Naive thymus-derived CD8-positive, alpha-beta T cell (primary cell): ENCODE measurements at regions not wholly inside any gene's neighbourhood (a gene's known extent, or its start where the extent isn't known, plus 50 kb on each side); places are given as distances from the start of the nearest gene placed in this dataset.

Source experiments
- ATAC-seq, 2 donors: fragments of 150-1000 bp; cut with Tn5 transposase in 1 of 2; sonication (Bioruptor Pico), chemical (Tn5 transposase) in 1 of 2; 1 replicate in 1 of 2; 2 replicates in 1 of 2; pipeline ENCODE4 v1.10.0; 2021; ENCODE audit warnings: mild to moderate bottlenecking in 2 of 2, moderate library complexity in 2 of 2
- POLR2A ChIA-PET: fragments of 350-600 bp; sonication (Branson Sonifier 250); formaldehyde crosslinking; loops from one replicate; lab custom pipeline; 2021; ENCODE audit warnings: antibody characterized with exemption; lab: Charles Lee
- DNase-seq, 10 donors: peaks; one replicate each; pipeline versions ENCODE4 v3.0.0 to v3.0.0-alpha.2; 2020 to 2022
- H3K27ac Mint-ChIP-seq, 10 donors: one replicate each; pipeline ENCODE4 v1.8.0; 2020 to 2022; ENCODE audit warnings: mild to moderate bottlenecking in 10 of 10, mixed read lengths in 10 of 10, moderate library complexity in 4 of 10, inconsistent platforms in 1 of 10
- H3K27me3 Mint-ChIP-seq, 5 donors: one replicate each; pipeline ENCODE4 v1.8.0; 2021 to 2022; ENCODE audit warnings: mixed read lengths in 5 of 5
- H3K36me3 Mint-ChIP-seq, 3 donors: one replicate each; pipeline ENCODE4 v1.8.0; 2020 to 2022; ENCODE audit warnings: mixed read lengths in 3 of 3, mild to moderate bottlenecking in 2 of 3, inconsistent platforms in 1 of 3
- H3K4me1 Mint-ChIP-seq, 4 donors: one replicate each; pipeline ENCODE4 v1.8.0; 2021 to 2022; ENCODE audit warnings: mixed read lengths in 4 of 4
- H3K4me3 Mint-ChIP-seq, 10 donors: one replicate each; pipeline ENCODE4 v1.8.0; 2020 to 2022; ENCODE audit warnings: mild to moderate bottlenecking in 10 of 10, mixed read lengths in 10 of 10, moderate library complexity in 6 of 10, inconsistent platforms in 1 of 10
- H3K9me3 Mint-ChIP-seq, 9 donors: one replicate each; pipeline ENCODE4 v1.8.0; 2020 to 2022; ENCODE audit warnings: mixed read lengths in 9 of 9, mild to moderate bottlenecking in 3 of 9, inconsistent platforms in 1 of 9, moderate library complexity in 1 of 9

DNA sequence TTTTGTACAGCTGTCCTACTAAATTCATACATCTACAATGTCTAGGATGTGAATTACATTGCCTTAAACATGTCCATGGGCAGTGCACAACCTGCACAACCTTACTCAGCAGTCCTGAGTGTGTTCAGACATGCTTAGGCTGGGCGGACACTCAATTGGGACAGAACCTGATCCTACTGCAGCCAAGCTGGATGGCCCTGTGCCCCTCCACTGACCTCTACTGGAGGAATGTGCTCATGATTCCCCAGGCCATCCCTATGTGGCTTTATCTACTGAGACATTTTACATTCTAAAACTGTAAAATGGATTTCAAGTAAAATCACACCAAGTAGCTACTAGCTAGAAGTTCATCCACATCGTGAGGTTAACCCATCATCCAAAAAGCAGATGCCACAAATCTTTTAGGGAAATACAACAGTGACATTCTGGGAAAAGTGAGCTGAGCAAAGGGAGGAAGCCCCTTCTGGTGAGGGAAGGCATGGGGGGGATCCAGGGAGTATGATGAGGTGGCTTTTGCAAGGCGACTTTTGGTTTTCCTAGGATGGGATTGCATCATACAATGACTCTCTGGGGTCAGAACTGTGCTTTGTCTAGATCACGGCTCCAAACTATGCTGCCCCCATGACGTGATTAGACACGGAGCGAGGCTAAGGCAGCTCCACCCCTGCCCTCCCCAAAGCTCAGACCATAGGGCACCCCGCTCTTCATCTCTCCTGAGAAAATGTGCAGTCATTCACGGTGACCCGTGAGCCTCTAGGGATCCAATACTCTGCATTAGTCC lies 911.7 kb upstream of the TMEM132C start:
- no peak for ATAC-seq
- H3K27ac Mint-ChIP-seq: no peak overlapping the region
- no peaks in the 10 kb centered on the region for H3K36me3 Mint-ChIP-seq
- peaks cover 0 to 12% (median 6%) of the 10 kb centered on the region in 9 donors for H3K9me3 Mint-ChIP-seq
- no peak for DNase-seq
- POLR2A ChIA-PET: no interaction called here
- H3K4me1 Mint-ChIP-seq: no peaks in the 10 kb centered on the region
- H3K27me3 Mint-ChIP-seq: peaks cover 0 to 11% (median 2%) of the 10 kb centered on the region in 5 donors
- H3K4me3 Mint-ChIP-seq: no peak overlapping the region

DNA sequence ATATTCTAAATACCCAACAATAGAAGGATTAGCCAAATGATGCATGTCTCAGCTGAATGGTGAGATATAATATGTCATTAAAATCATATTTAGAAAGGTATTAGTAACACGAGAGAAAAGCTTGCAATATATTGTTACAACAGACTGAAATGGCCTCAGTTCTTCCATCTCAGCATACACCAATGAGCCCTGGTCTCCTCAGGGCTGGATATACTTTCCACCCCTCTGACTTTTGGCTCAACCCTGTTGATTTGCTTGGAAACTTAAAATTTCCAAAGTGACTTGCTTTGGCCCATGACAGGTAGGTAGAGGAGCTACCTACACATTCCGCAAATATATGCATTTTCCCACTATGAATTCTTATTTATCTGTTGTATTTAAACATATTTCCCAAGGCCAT lies 908.1 kb upstream of the TMEM132C start:
- POLR2A ChIA-PET: no interaction called here
- Mint-ChIP-seq H3K36me3 (no peaks in the 10 kb centered on the region), H3K4me3 (no peak overlapping the region), H3K4me1 (no peaks in the 10 kb centered on the region), H3K27ac (no peak overlapping the region), H3K27me3 (peaks cover 0 to 13% (median 2%) of the 10 kb centered on the region in 5 donors), H3K9me3 (peaks cover 0 to 8% (median 0%) of the 10 kb centered on the region in 9 donors)
- ATAC-seq: no peak
- no peak for DNase-seq

DNA sequence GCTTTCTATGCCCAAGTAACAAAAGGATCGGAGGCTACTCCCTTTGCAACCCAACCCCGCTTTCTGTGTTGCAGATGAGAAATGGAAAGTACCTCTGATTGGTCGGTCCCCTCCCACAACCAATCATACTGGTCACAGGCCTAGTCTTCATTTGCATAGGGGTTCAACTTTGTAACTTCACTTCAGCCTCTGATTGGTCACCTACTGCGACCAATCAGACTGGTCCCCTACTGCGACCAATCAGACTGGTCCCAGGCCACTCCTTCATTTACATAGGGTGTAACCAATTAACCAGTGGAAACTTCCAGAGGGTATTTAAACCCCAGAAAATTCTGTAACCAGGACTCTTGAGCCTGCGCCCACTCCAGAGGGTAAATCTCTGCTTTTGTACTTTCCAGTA lies 906.4 kb upstream of the TMEM132C start:
- Mint-ChIP-seq H3K9me3 (peaks cover 0 to 14% (median 3%) of the 10 kb centered on the region in 9 donors), H3K4me3 (no peak overlapping the region), H3K27ac (no peak overlapping the region), H3K4me1 (no peaks in the 10 kb centered on the region), H3K27me3 (peaks cover 0 to 13% (median 4%) of the 10 kb centered on the region in 5 donors), H3K36me3 (no peaks in the 10 kb centered on the region)
- ATAC-seq: no peak
- POLR2A ChIA-PET: no interaction called here
- no peak for DNase-seq

DNA sequence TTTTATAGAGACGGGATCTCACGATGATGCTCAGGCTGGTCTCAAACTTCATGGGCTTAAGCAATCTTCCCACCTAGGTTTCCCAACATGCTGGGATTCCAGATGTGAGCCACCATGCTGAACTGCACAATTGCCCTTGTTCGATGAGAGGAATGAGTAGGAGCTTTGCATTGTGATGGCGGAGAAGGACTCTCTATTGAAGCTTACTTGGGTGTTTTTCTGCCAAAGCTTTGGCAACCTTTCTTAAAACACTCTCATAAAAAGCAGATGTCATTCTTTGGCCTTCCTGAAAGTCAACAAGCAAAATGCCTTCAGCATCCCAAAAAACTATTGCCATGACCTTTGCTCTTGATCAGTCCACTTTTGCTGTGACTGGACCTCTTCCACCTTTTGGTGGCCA lies 904.8 kb upstream of the TMEM132C start:
- Mint-ChIP-seq H3K36me3 (no peaks in the 10 kb centered on the region), H3K9me3 (peaks cover 0 to 14% (median 3%) of the 10 kb centered on the region in 9 donors), H3K27ac (no peak overlapping the region), H3K27me3 (peaks cover 0 to 12% (median 4%) of the 10 kb centered on the region in 5 donors), H3K4me1 (no peaks in the 10 kb centered on the region), H3K4me3 (no peak overlapping the region)
- DNase-seq (no peak), ATAC-seq (no peak)
- POLR2A ChIA-PET: no interaction called here

DNA sequence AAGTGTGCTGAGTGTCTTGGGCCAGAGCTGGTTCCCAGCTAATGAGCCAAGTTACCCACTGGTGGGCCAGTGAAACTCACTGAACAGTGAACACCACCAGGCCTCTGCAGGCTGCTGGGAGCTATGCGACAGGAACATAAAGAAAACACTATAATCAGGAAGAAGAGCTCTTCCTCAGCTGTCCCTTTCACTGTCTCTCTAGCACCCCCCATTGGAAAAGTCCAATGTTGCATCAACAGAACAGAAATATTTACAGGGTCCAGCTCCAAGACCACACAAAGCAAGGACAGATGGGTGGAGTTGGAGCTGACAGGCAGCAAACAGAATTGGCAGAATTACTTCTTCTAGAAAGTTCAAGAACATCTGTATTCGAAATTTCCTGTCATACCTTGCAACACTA lies 903.6 kb upstream of the TMEM132C start:
- Mint-ChIP-seq H3K9me3 (peaks cover 0 to 14% (median 5%) of the 10 kb centered on the region in 9 donors), H3K27me3 (peaks cover 0 to 12% (median 2%) of the 10 kb centered on the region in 5 donors), H3K36me3 (no peaks in the 10 kb centered on the region), H3K4me1 (no peaks in the 10 kb centered on the region), H3K27ac (no peak overlapping the region), H3K4me3 (no peak overlapping the region)
- no peak for DNase-seq
- POLR2A ChIA-PET: no interaction called here
- ATAC-seq: no peak

DNA sequence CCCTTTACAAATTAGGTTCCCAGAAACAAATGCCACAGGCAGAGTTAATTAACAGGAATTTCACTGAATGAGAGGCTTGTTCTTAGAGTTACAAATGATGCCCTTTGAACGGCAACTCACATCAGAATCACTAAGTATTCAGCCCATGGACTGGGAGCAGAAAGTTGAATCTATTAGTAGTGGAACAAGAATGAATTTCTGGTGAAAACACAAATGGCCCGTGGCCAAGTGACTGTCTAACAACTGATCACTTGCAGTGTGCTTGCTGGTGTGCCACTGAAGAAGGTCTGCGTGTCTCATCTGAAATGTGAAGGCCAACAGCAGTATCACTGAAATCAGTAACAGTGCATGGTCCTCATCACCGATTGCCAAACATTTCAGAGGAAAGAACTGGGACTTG lies 893.4 kb upstream of the TMEM132C start:
- no peaks in the 10 kb centered on the region for H3K4me1 Mint-ChIP-seq

DNA sequence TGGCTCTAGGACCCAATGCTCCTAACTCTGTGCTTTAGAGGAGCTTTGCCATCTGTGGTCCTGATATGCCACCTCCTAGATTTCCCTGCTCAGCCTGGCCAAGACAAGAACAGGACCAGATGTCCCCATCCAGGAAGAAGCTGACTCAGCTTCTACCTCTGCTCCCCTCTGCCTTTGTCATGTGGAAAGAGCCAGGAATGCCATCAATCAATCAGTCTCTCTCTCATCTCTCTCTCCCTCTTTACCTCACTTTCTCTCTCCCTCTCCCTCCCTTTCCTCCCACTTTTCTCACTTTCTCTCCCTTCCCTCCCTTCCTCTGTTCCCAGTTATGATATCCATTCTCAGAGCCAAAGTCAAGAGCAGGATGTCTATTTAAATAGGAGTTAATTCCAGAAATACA lies 892.5 kb upstream of the TMEM132C start:
- POLR2A ChIA-PET: no interaction called here
- H3K4me1 Mint-ChIP-seq: no peaks in the 10 kb centered on the region
- DNase-seq (no peak), ATAC-seq (no peak)
- no peak overlapping the region for H3K4me3 Mint-ChIP-seq
- no peaks in the 10 kb centered on the region for H3K36me3 Mint-ChIP-seq
- H3K9me3 Mint-ChIP-seq: peaks cover 0 to 9% (median 0%) of the 10 kb centered on the region in 9 donors
- H3K27me3 Mint-ChIP-seq: peaks cover 5 to 31% (median 16%) of the 10 kb centered on the region in 5 donors
- no peak overlapping the region for H3K27ac Mint-ChIP-seq

More for the DNA sequence above, 893.4 kb upstream of the TMEM132C start:
- no peak for DNase-seq
- Mint-ChIP-seq H3K9me3 (peaks cover 0 to 16% (median 0%) of the 10 kb centered on the region in 9 donors), H3K4me3 (no peak overlapping the region), H3K27ac (no peak overlapping the region), H3K27me3 (peaks cover 4 to 31% (median 16%) of the 10 kb centered on the region in 5 donors), H3K36me3 (no peaks in the 10 kb centered on the region)
- no peak for ATAC-seq
- POLR2A ChIA-PET: no interaction called here

DNA sequence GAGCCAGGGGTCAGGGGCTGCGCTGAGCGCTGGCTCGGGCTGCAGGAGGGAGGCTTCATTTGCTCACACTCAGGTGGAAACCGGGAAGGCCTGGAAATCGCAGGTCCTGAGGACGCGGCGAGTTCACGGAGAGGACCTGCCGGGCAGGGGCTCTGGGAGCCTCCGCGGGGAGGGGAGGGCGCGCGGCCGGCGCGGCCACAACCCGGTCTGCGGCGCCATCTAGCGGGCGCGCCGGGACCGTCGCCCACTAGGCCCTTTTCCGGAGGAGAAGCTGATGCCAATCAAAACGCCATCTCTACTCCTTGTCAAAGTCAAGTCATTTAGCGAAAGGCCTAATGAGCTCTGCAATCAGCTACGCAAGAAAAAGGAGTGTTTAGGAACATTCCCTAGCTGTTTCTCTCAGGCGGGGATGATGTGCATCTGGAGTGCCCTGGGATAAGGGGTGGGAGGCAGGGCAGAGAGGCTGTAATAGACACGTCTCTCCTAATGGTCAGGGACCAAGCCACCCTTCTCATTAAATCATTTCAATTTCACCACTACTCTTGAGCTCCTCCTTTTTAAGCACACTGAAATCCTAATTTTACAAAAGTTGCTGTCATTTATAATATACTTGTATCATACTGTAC lies 885.8 kb upstream of the TMEM132C start:
- peak overlapping the region in 1 of 10 donors; percentile 26 for H3K4me3 Mint-ChIP-seq
- peaks cover 0 to 3% (median 0%) of the 10 kb centered on the region in 9 donors for H3K9me3 Mint-ChIP-seq
- H3K4me1 Mint-ChIP-seq: peaks cover 0 to 2% (median 0%) of the 10 kb centered on the region in 4 donors
- no peaks in the 10 kb centered on the region for H3K36me3 Mint-ChIP-seq
- DNase-seq (peak in 5 of 10 donors; percentile 1 to 22 (median 11)), ATAC-seq (no peak)
- POLR2A ChIA-PET: no interaction called here
- H3K27me3 Mint-ChIP-seq: peaks cover 0 to 6% (median 2%) of the 10 kb centered on the region in 5 donors
- no peak overlapping the region for H3K27ac Mint-ChIP-seq

DNA sequence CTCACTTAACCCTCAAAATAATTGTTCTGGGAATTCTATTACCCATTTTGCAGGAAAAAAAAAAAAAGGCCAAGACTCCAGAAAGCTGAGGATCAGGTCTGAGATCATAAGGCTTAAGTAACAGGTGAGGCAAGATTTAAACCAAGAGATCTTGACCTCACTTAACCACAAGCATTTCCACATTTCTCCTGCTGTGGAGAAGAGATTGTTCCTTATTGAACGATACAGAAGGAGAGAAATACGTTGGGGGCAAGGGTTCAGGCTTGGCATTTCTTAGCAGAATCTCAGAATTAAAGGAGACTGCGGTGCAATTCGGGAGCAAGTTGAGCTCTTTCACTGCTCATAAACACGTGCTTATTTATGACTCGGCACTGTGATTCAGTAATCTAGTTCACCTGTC lies 885.3 kb upstream of the TMEM132C start:
- Mint-ChIP-seq H3K27me3 (peaks cover 0 to 6% (median 3%) of the 10 kb centered on the region in 5 donors), H3K4me3 (no peak overlapping the region), H3K9me3 (peaks cover 0 to 3% (median 0%) of the 10 kb centered on the region in 9 donors), H3K36me3 (no peaks in the 10 kb centered on the region), H3K4me1 (peaks cover 0 to 2% (median 0%) of the 10 kb centered on the region in 4 donors), H3K27ac (no peak overlapping the region)
- ATAC-seq (no peak), DNase-seq (no peak)
- POLR2A ChIA-PET: no interaction called here

DNA sequence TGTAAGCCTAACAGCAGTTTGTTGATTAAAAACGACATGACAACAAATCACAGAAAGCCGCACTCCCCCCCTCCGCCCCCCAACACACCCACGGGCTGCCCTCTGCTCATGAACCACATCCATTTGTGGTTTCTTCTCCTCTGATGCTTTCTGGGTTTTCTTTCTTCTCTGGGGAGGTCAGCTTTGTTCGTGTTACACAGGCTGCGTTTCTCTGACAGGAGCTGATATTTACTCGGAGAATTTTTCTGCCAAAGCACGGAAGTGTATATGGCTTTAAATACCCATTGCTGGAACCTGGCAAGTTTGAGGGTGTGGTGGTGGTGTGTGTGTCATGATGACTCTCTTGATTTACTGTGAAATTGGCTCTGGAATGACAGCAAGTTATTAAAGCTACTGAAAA lies 883.7 kb upstream of the TMEM132C start:
- POLR2A ChIA-PET: no interaction called here
- Mint-ChIP-seq H3K4me1 (peaks cover 0 to 2% (median 0%) of the 10 kb centered on the region in 4 donors), H3K4me3 (no peak overlapping the region), H3K27me3 (peaks cover 1 to 10% (median 5%) of the 10 kb centered on the region in 5 donors), H3K27ac (no peak overlapping the region), H3K36me3 (no peaks in the 10 kb centered on the region), H3K9me3 (peaks cover 0 to 4% (median 0%) of the 10 kb centered on the region in 9 donors)
- no peak for ATAC-seq
- DNase-seq: no peak

DNA sequence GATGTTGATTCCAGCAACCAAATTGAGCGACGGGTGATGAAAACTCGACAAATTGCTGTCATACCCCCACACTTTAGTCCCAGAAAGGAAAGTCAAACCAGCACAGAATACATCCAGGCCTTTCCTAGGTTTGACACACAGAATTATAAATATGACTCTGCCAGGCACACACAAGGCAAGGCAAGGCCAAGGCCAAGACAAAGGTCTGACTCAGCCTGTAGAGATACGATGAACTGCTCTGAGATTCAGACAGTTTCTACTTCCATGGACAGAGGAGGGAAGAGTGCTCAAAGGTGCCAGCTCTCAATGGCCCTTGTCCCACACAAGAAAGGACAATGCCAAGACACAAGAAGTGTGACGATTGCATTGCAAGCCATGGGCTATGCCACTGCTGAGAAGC lies 880.2 kb upstream of the TMEM132C start:
- no peak for DNase-seq
- Mint-ChIP-seq H3K27me3 (peaks cover 0 to 17% (median 5%) of the 10 kb centered on the region in 5 donors), H3K4me3 (no peak overlapping the region), H3K36me3 (no peaks in the 10 kb centered on the region), H3K27ac (no peak overlapping the region), H3K9me3 (peaks cover 0 to 6% (median 0%) of the 10 kb centered on the region in 9 donors), H3K4me1 (no peaks in the 10 kb centered on the region)
- POLR2A ChIA-PET: no interaction called here
- ATAC-seq: no peak

DNA sequence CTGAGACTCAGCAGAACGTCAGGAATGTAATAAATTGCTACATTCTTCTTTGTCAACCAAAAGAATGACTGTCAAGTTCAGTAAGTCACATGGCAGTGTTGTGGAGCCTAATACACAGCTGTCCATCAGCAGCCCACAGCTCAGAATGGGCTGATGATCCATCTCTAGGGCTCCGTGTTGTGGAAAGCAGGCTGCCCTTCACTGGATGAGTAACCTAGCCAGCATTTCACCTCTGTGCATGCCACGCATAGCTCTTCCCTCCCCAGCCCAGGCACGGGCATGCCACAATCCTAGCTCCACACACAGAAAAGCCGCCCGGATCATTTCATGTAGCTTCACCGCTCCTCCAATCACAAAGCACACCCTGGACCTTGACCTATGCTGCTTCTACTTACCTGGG lies 878.0 kb upstream of the TMEM132C start:
- Mint-ChIP-seq H3K9me3 (peaks cover 0 to 4% (median 0%) of the 10 kb centered on the region in 9 donors), H3K36me3 (no peaks in the 10 kb centered on the region), H3K4me1 (no peaks in the 10 kb centered on the region), H3K4me3 (no peak overlapping the region), H3K27ac (no peak overlapping the region), H3K27me3 (peaks cover 3 to 17% (median 5%) of the 10 kb centered on the region in 5 donors)
- ATAC-seq (no peak), DNase-seq (no peak)
- POLR2A ChIA-PET: no interaction called here

DNA sequence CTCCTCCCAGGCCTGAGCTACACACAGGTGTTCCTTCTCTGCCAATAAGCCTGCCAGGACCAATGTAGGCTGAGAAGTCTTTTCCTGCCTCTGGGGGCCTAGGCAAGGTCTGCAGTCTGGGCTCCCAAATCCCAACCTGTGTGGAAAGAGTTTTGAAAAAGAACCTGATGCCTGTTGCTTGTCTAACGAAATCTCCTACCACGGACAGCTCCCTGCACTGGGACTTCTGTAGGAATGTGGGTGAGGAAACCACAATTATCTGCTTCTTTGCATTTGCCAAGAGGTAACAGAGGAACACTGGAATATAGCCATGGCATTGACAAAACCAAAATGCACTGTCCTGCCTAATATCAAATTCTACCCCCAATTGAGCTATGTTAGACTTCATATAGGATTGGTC lies 877.0 kb upstream of the TMEM132C start:
- H3K4me3 Mint-ChIP-seq: no peak overlapping the region
- H3K4me1 Mint-ChIP-seq: no peaks in the 10 kb centered on the region
- H3K36me3 Mint-ChIP-seq: no peaks in the 10 kb centered on the region
- no peak for ATAC-seq
- no peak overlapping the region for H3K27ac Mint-ChIP-seq
- POLR2A ChIA-PET: no interaction called here
- H3K9me3 Mint-ChIP-seq: peaks cover 0 to 4% (median 0%) of the 10 kb centered on the region in 9 donors
- peaks cover 3 to 17% (median 5%) of the 10 kb centered on the region in 5 donors for H3K27me3 Mint-ChIP-seq
- no peak for DNase-seq
